BLaER1 treated with 17β-estradiol and CSF1 and Interleukin-3, amounts not matched to agents 10 nM and 100 nM (cell line): ENCODE measurements at regions not wholly inside any gene's neighbourhood (a gene's known extent, or its start where the extent isn't known, plus 50 kb on each side); places are given as distances from the start of the nearest gene placed in this dataset.
"Not testable (repeated sequence)": the region's sequence is repeated elsewhere in the genome, so short reads cannot be mapped to it uniquely, and the experiment has no call there.

Experiments used
- H3K27ac ChIP-seq, 11 experiments: shearing (Covaris generic); formaldehyde crosslinking; 2 replicates each; pipeline ENCODE4 v1.8.1; 2022
- H3K27me3 ChIP-seq, 11 experiments: shearing (Covaris generic); formaldehyde crosslinking; 2 replicates each; pipeline ENCODE4 v1.8.1; 2022
- H3K36me3 ChIP-seq, 11 experiments: shearing (Covaris generic); formaldehyde crosslinking; 2 replicates each; pipeline ENCODE4 v1.8.1; 2022
- H3K4me1 ChIP-seq, 10 experiments: shearing (Covaris generic); formaldehyde crosslinking; 2 replicates each; pipeline ENCODE4 v1.8.1; 2022
- H3K4me2 ChIP-seq, 11 experiments: shearing (Covaris generic); formaldehyde crosslinking; 2 replicates each; pipeline ENCODE4 v1.8.1; 2022
- H3K4me3 ChIP-seq, 10 experiments: shearing (Covaris generic); formaldehyde crosslinking; 2 replicates each; pipeline ENCODE4 v1.8.1; 2022
- H3K9ac ChIP-seq, 11 experiments: shearing (Covaris generic); formaldehyde crosslinking; 2 replicates each; pipeline ENCODE4 v1.8.1; 2022
- H3K9me3 ChIP-seq, 11 experiments: shearing (Covaris generic); formaldehyde crosslinking; replicated peaks in 1 of 11; 2 replicates each; pipeline ENCODE4 v1.8.1; 2022
- H4K20me1 ChIP-seq, 11 experiments: shearing (Covaris generic); formaldehyde crosslinking; 2 replicates each; pipeline ENCODE4 v1.8.1; 2022
- Cebpa-rat ChIP-seq, 11 experiments: shearing (Covaris generic); IDR thresholded peaks; 2 replicates each; pipeline ENCODE4 v1.8.1; 2022

- TF ChIP-seq Cebpa-rat (IDR thresholded peaks at IDR 0.05) = no peak
Observed at GRCh38 chr5:25669645-25670401, 1025.0 kb upstream of the CDH10 start.

GRCh38 chr5:25662610-25663009 lies 1017.8 kb upstream of the CDH10 start:
- Histone ChIP-seq H3K27me3 (no peaks in the 10 kb centered on the region), H3K4me2 (no peak overlapping the region), H4K20me1 (no peaks in the 10 kb centered on the region), H3K27ac (no peak overlapping the region), H3K4me3 (no peak overlapping the region), H3K9me3 (peaks cover 10 to 14% (median 12%) of the 10 kb centered on the region in 11 experiments; a peak in 21 of 22 replicates), H3K4me1 (no peaks in the 10 kb centered on the region), H3K36me3 (no peaks in the 10 kb centered on the region), H3K9ac (no peak overlapping the region)
- no peak for TF ChIP-seq Cebpa-rat (IDR thresholded peaks at IDR 0.05)

More at GRCh38 chr5:25669645-25670401, 1025.0 kb upstream of the CDH10 start:
- no peak overlapping the region for H3K27ac ChIP-seq
- no peaks in the 10 kb centered on the region for H4K20me1 ChIP-seq
- no peak overlapping the region for H3K4me3 ChIP-seq
- no peaks in the 10 kb centered on the region for H3K9me3 ChIP-seq
- H3K9ac ChIP-seq = no peak overlapping the region
- H3K27me3 ChIP-seq = no peaks in the 10 kb centered on the region
- H3K4me1 ChIP-seq = peaks cover 0 to 8% (median 3%) of the 10 kb centered on the region in 10 experiments; a peak in 5 of 20 replicates
- H3K36me3 ChIP-seq = no peaks in the 10 kb centered on the region
- H3K4me2 ChIP-seq = peak overlapping the region in 3 of 11 experiments; percentile 3 to 33 (median 9); a peak in 6 of 22 replicates

- not testable (repeated sequence) for H3K4me3 ChIP-seq, H3K36me3 ChIP-seq, H3K4me2 ChIP-seq, H3K27me3 ChIP-seq, H3K4me1 ChIP-seq, H4K20me1 ChIP-seq, H3K27ac ChIP-seq, H3K9me3 ChIP-seq, H3K9ac ChIP-seq
Observed at GRCh38 chr5:25650316-25650715, 1005.5 kb upstream of the CDH10 start.

- Histone ChIP-seq H3K4me1 (no peaks in the 10 kb centered on the region), H3K4me3 (no peak overlapping the region), H3K9me3 (0 out of 22 replicates have a peak, but pooled peaks cover 0 to 4% (median 0%) of the 10 kb centered on the region in 11 experiments), H3K9ac (no peak overlapping the region), H3K27ac (no peak overlapping the region), H3K27me3 (no peaks in the 10 kb centered on the region), H4K20me1 (no peaks in the 10 kb centered on the region), H3K36me3 (no peaks in the 10 kb centered on the region), H3K4me2 (no peak overlapping the region)
- no peak for TF ChIP-seq Cebpa-rat (IDR thresholded peaks at IDR 0.05)
Observed at GRCh38 chr5:25649628-25650265, 1005.0 kb upstream of the CDH10 start.

GRCh38 chr5:25646421-25647341 lies 1001.9 kb upstream of the CDH10 start:
- Histone ChIP-seq H3K9ac (no peak overlapping the region), H3K27ac (no peak overlapping the region), H3K4me2 (no peak overlapping the region), H3K27me3 (no peaks in the 10 kb centered on the region), H4K20me1 (no peaks in the 10 kb centered on the region), H3K9me3 (0 out of 22 replicates have a peak, but pooled peaks cover 0 to 4% (median 0%) of the 10 kb centered on the region in 11 experiments), H3K4me1 (no peaks in the 10 kb centered on the region), H3K4me3 (no peak overlapping the region), H3K36me3 (no peaks in the 10 kb centered on the region)
- no peak for TF ChIP-seq Cebpa-rat (IDR thresholded peaks at IDR 0.05)

GRCh38 chr5:25641124-25641523 lies 996.3 kb upstream of the CDH10 start:
- Histone ChIP-seq H3K9ac (no peak overlapping the region), H3K4me3 (no peak overlapping the region), H3K4me2 (no peak overlapping the region), H3K27me3 (no peaks in the 10 kb centered on the region), H3K36me3 (no peaks in the 10 kb centered on the region), H3K27ac (no peak overlapping the region), H3K9me3 (no peaks in the 10 kb centered on the region), H4K20me1 (no peaks in the 10 kb centered on the region), H3K4me1 (no peaks in the 10 kb centered on the region)
- TF ChIP-seq Cebpa-rat (IDR thresholded peaks at IDR 0.05) = no peak

- Histone ChIP-seq H3K27ac (no peak overlapping the region), H3K4me3 (no peak overlapping the region), H3K27me3 (no peaks in the 10 kb centered on the region), H3K4me2 (no peak overlapping the region), H4K20me1 (no peaks in the 10 kb centered on the region), H3K9me3 (peaks cover 4 to 9% (median 6%) of the 10 kb centered on the region in 11 experiments; a peak in 13 of 22 replicates), H3K4me1 (no peaks in the 10 kb centered on the region), H3K36me3 (no peaks in the 10 kb centered on the region), H3K9ac (no peak overlapping the region)
- no peak for TF ChIP-seq Cebpa-rat (IDR thresholded peaks at IDR 0.05)
Observed at GRCh38 chr5:25619273-25619672, 974.5 kb upstream of the CDH10 start.

GRCh38 chr5:25618821-25619220 lies 974.0 kb upstream of the CDH10 start:
- Histone ChIP-seq H3K27me3 (no peaks in the 10 kb centered on the region), H3K9me3 (peaks cover 4 to 13% (median 8%) of the 10 kb centered on the region in 11 experiments; a peak in 14 of 22 replicates), H3K27ac (no peak overlapping the region), H3K36me3 (no peaks in the 10 kb centered on the region), H3K4me2 (no peak overlapping the region), H3K9ac (no peak overlapping the region), H3K4me1 (no peaks in the 10 kb centered on the region), H4K20me1 (no peaks in the 10 kb centered on the region), H3K4me3 (no peak overlapping the region)
- no peak for TF ChIP-seq Cebpa-rat (IDR thresholded peaks at IDR 0.05)

- TF ChIP-seq Cebpa-rat (IDR thresholded peaks at IDR 0.05) = no peak
- Histone ChIP-seq H3K27ac (no peak overlapping the region), H3K36me3 (no peaks in the 10 kb centered on the region), H3K4me3 (no peak overlapping the region), H3K27me3 (no peaks in the 10 kb centered on the region), H3K9ac (no peak overlapping the region), H3K4me2 (no peak overlapping the region), H3K4me1 (no peaks in the 10 kb centered on the region), H3K9me3 (peaks cover 4 to 28% (median 9%) of the 10 kb centered on the region in 11 experiments; a peak in 14 of 22 replicates), H4K20me1 (no peaks in the 10 kb centered on the region)
Observed at GRCh38 chr5:25614466-25614865, 969.7 kb upstream of the CDH10 start.
